HG03039 (cell line): ENCODE measurements at regions not wholly inside any gene's neighbourhood (a gene's known extent, or its start where the extent isn't known, plus 50 kb on each side); places are given as distances from the start of the nearest gene placed in this dataset.
A peak's percentile ranks its signal among the peaks of the same experiment; 100 is the strongest.

Experiments used
- ATAC-seq: cut with Tn5 transposase; IDR thresholded peaks from one replicate; pipeline ENCODE4 v1.9.1; 2021; ENCODE audit warnings: mild to moderate bottlenecking, moderate library complexity; ENCODE audit not compliant: unreplicated experiment

DNA sequence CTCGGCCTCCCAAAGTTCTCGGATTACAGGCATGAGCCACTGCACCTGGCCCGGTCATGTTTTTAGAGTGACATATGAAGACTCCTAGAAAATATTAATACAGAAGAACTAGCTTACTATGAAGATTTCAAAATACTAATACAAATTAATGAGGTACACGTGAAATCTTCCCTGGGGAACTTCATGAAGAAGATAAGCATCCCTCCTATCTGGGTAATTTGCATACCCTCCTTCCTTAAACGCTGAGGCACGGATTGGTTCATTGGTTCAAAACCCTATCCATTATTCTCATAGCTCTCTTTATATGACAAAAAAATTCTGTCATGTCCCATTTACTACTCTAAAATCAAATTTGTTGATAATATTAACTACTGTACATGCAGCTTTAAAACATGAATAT is 224.8 kb upstream of the KLF14 start:
- ATAC-seq: no peak

DNA sequence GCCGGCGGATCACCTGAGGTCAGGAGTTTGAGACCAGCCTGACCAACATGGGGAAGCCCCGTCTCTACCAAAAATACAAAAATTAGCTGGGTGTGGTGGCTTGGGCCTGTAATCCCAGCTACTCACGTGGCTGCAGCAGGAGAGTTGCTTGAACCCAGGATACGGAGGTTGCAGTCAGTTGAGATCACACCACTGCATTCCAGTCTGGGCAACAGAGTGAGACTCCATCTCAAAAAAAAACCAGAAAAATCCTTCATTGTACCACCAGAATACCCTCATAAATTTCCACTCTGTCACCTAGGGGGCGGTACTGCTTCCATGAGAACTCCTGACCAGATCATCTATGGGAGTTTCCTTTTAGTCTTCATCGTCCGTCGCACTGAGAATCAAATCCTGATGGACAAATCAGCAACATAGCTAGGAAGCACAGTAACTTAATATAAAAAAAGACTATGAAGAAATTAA is 225.8 kb upstream of the KLF14 start:
- ATAC-seq: no peak

DNA sequence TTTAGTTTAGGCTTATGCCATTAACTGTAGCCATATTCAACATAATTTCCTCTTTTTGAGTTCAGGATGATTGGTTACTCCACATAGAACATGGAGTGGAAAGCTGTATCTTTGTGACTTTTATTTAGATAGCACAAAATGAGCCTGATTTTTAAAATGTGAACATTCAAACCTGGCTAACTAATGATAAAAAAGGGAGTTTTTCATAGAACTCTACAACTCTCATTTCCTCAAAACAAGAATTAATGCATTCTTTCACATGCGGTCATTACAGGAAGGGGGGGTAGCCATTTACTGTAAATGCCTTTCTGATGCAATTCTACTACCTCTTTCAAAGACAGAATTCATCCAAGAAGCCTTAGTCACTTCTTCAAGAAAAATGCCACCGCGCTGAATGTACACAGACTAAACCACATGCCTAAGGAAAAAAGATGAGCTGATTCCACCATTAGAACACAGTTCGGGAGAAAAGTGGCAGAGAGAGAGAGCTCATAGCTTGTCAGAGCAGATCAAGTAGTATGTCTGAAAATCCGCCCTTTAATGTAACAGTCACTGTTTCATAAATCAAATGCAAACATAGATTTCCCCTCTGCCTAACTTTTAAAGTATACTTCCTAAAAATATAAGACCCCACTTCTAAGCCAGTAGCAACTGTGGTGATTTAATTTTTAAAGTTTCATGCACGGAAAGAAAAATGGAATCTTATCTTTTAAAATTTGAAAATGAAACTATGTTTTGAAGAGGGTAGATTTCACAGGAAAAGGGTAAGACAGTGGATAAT is 226.4 kb upstream of the KLF14 start:
- ATAC-seq: no peak

DNA sequence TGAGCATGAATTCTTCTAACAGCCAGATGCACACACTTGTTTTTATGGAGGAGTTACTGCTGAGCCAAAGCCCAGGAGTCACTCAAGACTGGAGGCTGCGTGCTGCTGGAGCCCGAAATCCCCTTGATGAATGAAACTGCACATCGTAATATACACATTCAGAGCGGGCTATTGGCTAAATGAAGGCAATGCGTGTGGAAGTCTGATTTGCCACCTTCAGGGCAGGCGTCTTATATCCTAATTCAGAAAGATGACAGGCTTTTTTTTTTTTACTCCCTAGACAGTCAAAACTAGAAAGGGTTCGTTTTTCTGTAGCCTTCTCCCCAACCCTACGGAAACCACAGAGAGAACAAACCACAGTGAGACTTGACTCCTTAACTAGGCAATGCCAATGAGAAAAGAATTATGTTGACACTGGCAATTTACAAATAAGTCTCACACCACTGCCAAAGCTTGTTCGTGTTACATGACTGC is 227.2 kb upstream of the KLF14 start:
- peak; percentile 63 for ATAC-seq

DNA sequence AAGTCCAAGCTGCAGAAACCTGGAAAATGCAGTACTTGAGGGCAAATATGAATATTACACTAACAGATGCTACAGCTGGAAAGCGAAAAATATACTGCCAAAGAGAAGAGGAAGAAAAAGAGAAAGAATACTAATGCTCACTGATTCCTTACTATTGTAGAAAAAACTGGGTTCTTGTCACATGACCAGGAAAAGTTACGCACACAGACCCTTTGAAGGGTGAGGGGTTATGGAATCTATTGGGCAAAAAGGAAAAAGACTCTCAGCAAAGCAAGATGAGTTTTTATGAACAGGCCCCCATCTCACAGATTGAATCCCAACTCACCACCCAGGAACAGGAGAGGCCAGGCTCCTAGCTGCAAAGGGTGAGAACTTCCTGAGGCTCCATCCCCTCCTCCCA is 228.1 kb upstream of the KLF14 start:
- ATAC-seq: no peak

DNA sequence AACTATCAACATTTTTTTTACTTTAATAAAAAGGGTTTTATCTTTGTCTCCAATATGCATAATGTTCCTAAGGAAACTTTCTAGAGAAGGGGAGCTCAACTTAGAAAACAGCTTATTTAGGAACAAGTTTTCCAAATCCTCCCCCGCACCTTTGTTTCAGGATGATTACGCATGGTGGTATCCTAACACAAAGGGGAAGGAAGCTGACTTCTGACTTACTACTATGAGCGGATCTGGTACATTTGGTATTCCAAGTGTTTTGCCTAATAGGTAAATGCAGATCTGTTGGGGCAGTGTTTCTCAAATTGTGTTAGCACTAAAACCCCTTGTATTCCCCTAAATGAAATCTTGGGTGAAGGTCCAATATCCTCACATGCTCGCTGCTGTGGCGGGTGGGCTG is 229.3 kb upstream of the KLF14 start:
- no peak for ATAC-seq

DNA sequence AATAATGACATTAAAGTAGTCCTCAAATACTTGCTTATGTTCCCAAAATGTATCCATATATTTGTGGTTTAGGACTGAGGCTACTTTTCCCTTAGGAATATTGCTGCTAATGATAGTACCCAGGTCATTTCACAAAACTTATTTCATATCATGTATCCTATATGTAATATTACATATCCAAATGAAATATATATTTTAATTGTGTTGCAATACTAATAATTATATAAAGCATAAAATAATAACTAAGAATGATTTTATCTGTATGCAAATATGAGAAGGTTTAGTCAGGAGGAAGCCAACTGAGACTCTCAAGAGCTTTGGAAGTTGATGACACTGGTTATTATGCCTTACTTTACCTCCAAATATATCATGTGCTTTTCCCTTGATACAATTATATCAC is 231.5 kb upstream of the KLF14 start:
- ATAC-seq: no peak

DNA sequence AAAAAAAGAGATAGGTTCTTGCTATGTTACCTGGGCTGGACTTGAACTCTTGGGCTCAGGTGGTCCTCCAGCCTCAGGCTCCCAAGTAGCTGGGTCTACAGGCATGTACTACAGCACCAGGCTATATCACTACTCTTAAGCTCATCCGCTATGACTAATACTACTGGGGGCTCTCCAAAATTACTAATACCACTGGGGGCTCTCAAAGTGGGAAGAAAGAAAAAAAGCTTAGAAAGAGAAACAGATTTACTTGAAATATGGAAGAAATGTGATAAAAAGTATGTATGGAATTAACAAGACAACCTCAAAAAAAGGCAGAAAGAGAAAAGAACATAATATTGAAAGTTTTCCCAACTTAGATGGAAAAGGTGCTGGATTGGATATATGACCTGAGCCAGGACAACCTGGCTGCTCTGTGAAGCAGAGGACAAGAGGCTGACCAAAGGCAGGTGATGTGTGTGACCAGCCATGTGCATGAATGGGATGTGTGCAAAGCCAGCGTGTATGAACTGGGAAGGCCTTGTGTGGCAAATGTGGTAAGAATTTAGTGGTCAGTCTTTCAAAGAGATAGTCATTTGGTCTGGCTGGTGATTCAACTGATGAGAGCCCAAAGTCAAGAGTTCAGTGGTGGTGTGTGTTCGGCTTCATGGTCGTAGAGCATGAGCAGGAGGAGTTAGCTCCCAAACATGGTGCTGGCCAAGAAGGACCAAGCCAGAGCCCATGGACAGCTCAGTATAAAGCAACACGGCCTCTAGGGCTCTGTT is 232.4 kb upstream of the KLF14 start:
- ATAC-seq: peak; percentile 46

DNA sequence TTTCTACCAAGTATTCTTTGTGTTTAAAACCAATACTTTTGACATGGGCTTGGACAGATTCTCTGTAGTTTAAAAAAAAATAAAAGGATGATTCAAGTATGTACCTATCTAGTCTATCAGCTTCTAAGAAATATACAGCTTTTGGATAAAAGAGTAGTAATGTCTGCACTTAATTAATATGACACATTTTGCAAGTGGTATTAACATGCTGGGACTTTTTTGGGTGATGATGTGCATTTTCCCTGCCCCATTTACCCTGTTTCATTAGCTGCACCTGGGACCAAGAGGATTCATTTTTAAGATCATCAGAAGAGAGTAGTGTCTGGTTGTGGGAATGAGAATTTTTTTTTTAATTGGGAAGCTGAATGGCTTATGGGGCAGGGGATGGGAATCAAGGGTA is 236.2 kb upstream of the KLF14 start:
- no peak for ATAC-seq

DNA sequence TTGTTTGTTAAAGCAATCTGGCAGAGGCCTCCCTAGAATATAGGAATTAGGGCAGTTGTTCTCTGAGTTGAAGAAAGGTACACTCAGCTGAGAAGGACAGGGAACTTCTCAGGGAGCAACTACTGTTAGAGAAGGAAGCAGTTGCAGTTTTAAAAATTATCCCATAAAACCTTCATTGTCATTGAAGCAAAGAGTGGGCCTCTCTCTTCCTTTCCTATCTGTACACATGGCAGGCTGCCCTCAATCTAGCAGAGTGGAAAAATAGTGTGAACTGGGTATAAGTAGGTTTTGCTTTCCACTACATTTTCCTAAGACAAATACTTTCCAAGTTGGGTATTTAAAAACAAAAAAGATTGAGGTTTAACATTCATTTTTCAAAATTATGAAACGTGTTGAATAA is 236.7 kb upstream of the KLF14 start:
- no peak for ATAC-seq

DNA sequence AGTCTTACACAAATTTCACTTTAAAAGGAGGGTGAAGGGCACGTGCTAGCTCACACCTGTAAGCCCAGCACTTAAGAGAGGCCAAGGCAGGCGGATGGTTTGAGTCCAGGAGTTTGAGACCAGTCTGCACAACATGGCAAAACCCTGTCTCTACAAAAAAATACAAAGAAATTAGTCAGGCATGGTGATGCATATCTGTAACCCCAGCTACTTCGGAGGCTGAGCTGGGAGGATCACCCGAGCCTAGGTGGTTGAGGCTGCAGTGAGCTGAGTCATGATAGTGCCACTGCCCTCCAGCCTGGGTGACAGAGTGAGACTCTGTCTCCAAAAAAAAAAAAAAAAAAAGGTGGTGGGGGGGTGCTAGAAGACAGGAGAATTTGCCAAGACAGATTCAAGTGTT is 237.3 kb upstream of the KLF14 start:
- ATAC-seq: no peak

DNA sequence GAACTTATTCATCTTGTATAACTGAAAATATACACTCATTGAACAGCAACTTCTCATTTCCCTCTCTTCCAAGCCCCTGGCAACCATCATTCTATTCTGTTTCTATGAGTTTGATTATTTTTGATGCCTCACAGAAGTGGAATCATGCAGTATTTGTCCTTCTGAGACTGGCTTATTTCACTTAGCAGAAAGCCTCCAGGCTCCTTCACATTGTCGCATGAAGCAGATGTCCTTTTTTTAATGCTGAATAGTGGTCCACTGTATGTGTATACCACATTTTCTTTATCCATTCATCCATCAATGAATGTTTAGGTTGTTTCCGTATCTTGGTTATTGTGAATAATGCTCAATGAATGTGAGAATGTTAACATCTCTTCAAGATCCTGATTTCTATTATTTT is 238.2 kb upstream of the KLF14 start:
- no peak for ATAC-seq

DNA sequence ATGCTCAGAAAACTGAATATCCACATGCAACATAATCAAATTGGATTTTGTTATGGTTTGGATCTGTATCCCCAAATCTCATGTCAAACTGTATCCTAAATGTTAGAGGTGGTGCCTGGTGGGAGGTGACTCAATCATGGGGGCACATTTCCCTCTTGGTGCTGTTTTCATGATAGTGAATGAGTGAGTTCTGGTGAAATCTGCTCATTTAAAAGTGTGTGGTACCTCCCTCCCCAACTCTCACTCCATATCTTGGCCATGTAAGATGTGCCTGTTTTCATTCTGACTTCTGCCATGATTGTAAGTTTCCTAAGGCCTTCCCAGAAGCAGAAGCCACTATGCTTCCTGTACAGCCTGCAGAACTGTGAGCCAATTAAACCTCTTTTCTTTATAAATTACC is 239.6 kb upstream of the KLF14 start:
- no peak for ATAC-seq

DNA sequence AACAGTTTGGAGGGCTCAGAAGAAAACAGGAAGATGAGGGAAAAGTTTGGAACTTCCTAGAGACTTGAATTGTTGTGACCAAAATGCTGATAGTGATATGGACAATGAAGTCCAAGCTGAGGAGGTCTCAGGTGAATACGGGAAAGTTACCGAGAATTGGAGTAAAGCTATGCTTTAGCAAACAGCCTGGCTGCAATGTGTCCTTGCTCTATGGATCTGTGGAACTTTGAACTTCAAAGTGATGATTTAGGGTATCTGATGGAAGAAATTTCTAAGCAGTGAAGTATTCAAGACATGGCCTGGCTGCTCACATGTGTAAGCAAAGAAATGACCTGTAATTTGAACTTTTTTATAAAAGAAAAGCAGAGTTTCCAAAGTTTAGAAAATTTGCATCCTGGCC is 240.2 kb upstream of the KLF14 start:
- ATAC-seq: no peak

DNA sequence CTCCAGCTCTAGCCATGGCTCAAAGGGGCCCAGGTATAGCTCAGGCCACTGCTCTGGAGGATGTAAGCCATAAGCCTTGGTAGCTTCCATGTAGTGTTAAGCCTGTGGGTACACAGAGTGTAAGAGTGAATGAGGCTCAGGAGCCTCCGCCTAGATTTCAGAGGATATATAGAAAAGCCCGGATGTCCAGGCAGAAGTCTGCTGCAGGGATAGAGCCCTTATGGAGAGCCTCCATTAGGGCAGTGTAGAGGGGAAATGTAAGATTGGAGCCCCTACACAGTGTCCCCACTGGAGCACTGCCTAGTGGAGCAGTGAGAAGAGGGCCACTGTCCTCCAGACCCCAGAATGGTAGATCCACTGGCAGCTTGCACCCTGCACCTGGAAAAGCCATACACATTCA is 240.8 kb upstream of the KLF14 start:
- no peak for ATAC-seq

DNA sequence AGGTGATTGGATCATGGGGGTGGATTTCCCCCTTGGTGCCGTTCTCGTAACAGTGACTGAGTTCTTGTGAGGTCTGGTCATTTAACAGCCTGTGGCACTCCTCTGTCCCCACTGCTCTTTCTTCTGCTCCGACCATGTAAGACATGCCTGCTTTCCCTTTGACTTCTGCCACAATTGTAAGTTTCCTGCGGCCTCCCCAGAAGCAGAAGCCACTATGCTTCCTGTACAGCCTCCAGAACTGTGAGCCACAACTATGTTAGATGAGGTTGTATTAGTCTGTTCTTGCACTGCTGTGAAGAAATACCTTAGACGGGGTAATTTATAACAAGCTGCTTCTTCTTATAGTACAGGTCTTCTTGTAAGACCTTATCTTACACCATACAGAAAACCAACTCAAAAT is 241.7 kb upstream of the KLF14 start:
- ATAC-seq: no peak

DNA sequence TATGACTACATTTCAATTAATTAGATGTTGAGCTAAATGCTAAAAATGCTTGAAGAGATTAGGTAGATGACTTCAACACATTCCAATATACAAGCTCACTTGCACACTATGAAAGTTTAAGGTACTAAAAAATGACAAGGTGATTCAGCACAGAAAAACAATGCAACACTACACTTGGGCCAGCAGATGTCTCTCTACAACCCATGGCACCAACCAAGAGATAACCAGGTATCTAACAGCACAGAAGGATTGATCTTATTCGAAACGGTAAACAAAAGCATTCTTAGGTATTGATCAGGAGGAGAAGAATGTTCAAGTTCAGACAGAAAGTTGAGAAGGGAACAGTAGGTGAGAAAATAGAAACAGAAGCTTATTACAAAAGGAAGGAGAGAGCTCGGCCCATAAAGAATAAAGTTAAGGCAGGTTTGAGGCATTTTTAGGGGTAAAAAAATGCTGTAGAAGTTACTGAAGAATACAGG is 248.2 kb upstream of the KLF14 start:
- no peak for ATAC-seq

DNA sequence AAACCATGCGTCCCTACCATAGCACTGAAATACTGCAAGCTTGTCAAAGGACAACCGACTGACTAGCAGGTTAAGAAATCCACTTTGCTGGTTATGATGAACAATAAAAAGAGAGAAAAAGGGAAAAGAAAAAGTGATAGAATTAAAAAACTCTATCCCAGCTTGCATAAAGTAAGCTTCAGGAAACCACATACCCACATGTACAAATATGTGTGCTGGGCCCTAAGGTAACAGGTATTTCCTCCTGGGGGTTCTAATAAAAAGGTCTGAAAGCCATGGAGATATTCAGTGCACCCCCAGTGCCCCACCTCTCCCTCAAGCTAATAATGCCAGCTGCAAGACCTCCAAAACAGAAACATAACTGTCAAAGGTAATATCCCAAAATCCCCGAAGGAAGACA is 248.6 kb upstream of the KLF14 start:
- no peak for ATAC-seq

DNA sequence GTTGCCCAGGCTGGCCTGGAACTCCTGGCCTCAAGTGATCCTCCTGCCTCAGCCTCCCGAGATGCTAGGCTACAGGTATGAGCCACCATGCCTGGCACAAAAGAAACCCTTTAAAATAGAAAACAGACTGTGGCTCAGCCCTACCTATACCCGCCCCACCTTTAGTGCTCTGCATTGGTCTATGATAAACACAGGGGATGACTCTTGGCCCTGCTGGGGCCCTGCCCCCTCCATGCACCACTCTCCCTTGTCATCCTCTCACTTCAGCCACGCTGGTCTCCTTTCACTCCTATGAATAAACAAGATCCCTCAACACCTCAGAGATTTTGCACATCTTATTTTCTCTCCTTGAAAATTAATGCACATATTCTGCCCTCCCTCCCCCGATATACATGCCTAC is 251.4 kb upstream of the KLF14 start:
- no peak for ATAC-seq

DNA sequence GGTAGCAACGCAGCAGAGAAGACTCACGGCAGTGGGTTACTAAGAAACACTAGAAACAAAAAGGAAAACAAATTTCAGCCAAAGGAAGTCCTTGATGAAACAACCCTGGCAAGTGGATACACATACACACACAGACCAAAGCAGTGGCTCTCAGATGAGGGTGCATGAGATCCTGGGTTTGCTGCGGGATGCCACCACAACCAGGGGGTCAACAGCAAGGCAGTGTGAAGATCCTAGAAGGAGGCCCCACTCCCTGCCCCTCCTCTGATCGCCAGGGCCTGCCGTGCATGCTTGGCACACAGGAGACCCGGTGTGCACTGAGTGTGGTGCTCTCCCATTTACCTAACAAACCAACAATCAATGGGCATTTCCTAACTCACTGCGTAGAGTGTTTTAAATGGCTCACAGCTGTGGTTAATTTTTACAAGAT is 252.3 kb upstream of the KLF14 start:
- ATAC-seq: no peak

DNA sequence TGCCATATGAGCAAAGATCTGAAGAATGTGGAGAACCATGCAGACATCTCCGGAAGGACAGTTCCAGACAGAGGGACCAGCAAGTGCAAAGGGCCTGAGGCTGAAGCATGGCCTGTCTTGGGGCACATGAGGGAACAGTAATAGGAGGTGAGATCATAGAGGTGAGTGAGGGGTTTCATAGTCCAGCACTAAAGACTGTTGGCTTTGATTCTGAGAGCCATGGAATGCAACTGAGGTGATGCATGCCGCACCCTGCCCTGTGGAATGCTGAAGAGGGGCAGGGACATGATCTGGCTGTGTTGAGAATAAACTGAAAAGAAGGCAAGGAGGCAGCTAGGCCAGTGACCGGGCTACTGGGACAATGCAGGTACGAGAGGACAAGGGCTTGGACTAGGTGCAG is 253.1 kb upstream of the KLF14 start:
- ATAC-seq: no peak

DNA sequence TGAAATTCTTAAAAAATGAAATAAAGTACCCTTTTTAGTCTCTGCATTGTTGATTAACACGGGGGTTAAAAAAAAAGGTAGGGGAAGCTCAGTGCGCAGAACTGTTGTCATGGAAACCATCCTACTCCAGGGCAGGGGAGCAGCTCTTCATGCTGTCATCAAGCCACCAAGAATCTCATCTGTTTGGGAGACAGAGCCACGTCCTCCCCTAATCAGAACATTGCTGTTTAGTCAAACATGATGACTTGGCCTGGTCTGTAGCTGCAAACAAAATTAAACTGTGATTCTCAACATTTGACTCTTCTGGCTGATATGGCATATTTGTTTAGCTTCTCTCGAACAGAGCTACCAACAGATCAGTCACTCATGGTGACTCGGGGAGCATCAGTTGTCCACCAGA is 254.4 kb upstream of the KLF14 start:
- no peak for ATAC-seq
